HG03103 (cell line): ENCODE measurements at regions not wholly inside any gene's neighbourhood (a gene's known extent, or its start where the extent isn't known, plus 50 kb on each side); places are given as distances from the start of the nearest gene placed in this dataset.

Experiments
- ATAC-seq: cut with Tn5 transposase; IDR thresholded peaks from one replicate; pipeline ENCODE4 v1.9.1; 2021; ENCODE audit warnings: low read depth; ENCODE audit not compliant: unreplicated experiment

GRCh38 chr5:124446120-124446519 lies 300.3 kb downstream of the ZNF608 start:
- ATAC-seq: no peak

GRCh38 chr5:124445070-124445619 lies 301.3 kb downstream of the ZNF608 start:
- no peak for ATAC-seq

- peak; percentile 98 for ATAC-seq
Measured at GRCh38 chr5:124444147-124444775, 302.2 kb downstream of the ZNF608 start.

GRCh38 chr5:124440471-124440870 lies 306.0 kb downstream of the ZNF608 start:
- no peak for ATAC-seq

GRCh38 chr5:124439609-124440008 lies 306.8 kb downstream of the ZNF608 start:
- no peak for ATAC-seq

GRCh38 chr5:124438903-124439281 lies 307.5 kb downstream of the ZNF608 start:
- no peak for ATAC-seq

GRCh38 chr5:124438026-124438902 lies 308.2 kb downstream of the ZNF608 start:
- no peak for ATAC-seq

GRCh38 chr5:124436294-124436693 lies 310.1 kb downstream of the ZNF608 start:
- no peak for ATAC-seq

- ATAC-seq: no peak
Measured at GRCh38 chr5:124433170-124433569, 313.3 kb downstream of the ZNF608 start.

GRCh38 chr5:124421584-124421983 lies 324.9 kb downstream of the ZNF608 start:
- no peak for ATAC-seq

- no peak for ATAC-seq
Measured at GRCh38 chr5:124420952-124421351, 325.5 kb downstream of the ZNF608 start.

GRCh38 chr5:124419531-124419930 lies 326.9 kb downstream of the ZNF608 start:
- no peak for ATAC-seq

GRCh38 chr5:124418390-124418789 lies 328.0 kb downstream of the ZNF608 start:
- ATAC-seq: no peak

- ATAC-seq: no peak
Measured at GRCh38 chr5:124417196-124417595, 329.2 kb downstream of the ZNF608 start.

GRCh38 chr5:124416627-124417026 lies 329.8 kb downstream of the ZNF608 start:
- no peak for ATAC-seq

GRCh38 chr5:124414973-124415372 lies 331.5 kb downstream of the ZNF608 start:
- no peak for ATAC-seq

GRCh38 chr5:124410539-124411488 lies 335.6 kb downstream of the ZNF608 start:
- peak; percentile 97 for ATAC-seq

GRCh38 chr5:124408738-124409453 lies 337.5 kb downstream of the ZNF608 start:
- ATAC-seq: no peak

GRCh38 chr5:124404796-124405195 lies 341.6 kb downstream of the ZNF608 start:
- ATAC-seq: no peak

GRCh38 chr5:124403281-124403680 lies 343.2 kb downstream of the ZNF608 start:
- ATAC-seq: no peak
